ENCODE measurements at regions not wholly inside any gene's neighbourhood (a gene's known extent, or its start where the extent isn't known, plus 50 kb on each side); places are given as distances from the start of the nearest gene placed in this dataset.
"Not testable (repeated sequence)": the region's sequence is repeated elsewhere in the genome, so short reads cannot be mapped to it uniquely, and the experiment has no call there.

DNA sequence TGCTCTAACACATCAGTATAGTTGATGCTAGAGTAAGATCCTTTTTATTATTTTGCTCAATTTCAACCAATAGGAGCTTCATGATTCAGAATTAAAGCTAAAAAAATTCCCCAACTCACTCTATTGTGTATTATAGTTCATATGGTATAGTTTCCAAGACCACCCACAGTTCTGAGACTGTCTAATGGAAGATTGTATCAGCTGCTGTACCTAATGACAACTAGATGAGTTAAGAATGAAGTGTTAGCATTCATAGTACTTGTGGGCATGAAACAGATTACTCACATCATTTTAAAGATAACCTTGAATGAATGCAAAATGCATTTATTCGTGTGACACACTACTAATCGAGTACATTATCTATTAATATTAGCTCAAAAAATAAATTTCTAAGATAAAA, 289.9 kb upstream of the ATP11B start:
- no peak for DNase-seq (ENCODE audit: low spot score)

- no peak for DNase-seq (ENCODE audit: low spot score)
Measured at GRCh38 chr3:182508919-182509711, 284.2 kb upstream of the ATP11B start.

DNA sequence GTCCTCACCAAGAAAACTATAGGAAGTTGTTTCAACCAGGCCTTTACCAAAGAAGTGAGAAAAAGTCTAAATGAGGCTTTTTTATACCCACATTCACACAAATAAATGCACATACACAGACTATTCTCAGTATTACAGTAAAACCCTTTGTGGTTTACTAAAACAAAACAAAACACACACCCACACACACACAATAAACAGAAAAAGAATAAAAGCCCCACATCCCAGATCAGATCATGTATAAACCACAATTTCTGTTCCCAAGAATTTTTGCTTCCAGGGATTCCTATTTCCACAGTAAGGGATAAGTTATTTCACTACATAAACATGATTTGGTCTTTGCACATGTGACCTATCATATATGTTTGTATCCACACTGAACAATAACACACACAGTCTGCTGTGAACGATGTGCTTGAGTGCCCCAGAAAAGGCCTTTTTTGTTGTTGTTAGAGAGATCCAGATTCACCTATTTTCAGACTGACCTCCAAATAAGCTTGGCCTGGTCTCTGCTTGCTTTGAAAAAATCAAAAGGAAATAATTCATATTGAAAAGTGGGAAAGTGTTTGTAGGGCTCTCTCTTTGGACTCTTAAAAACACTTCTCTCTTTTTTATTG, 283.4 kb upstream of the ATP11B start:
- no peak for DNase-seq (ENCODE audit: low spot score)

- no peak for DNase-seq (ENCODE audit: low spot score)
Measured at GRCh38 chr3:182514236-182514964, 278.9 kb upstream of the ATP11B start.

DNA sequence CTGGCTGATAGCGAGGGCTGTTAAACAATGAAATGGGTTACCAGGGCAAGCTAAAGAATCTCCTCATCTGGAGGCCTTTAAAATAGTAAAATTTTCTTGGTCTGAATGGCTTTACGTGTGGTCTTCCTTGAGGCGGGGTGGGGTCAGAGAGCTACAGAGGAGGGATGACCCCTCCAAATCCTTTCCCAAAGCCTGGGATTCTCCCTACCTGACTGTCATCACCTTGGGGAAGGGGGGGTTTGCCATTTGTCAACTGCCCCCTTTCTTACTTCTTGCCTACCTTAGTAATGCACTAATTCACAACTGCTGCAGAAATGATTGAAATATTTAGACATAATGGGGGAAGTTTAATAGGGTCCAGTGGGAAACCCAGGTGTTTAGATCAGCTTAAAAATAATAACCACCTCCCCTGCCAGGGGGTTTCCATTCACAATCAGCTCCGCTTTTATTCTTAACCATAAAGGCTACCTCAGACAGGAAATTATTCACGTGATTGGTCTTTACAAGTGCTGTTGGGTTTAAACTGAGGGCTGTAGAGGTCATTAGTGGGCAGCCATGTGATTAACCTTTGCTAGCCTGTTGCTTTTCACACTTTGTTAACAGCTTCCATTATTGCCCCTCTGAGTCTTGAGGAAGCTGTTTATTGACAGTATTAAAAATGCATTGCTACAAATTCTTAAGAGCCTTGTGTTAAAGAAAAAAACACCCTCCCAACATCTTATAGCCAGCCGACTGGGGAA, 276.5 kb upstream of the ATP11B start:
- no peak for DNase-seq (ENCODE audit: low spot score)

DNA sequence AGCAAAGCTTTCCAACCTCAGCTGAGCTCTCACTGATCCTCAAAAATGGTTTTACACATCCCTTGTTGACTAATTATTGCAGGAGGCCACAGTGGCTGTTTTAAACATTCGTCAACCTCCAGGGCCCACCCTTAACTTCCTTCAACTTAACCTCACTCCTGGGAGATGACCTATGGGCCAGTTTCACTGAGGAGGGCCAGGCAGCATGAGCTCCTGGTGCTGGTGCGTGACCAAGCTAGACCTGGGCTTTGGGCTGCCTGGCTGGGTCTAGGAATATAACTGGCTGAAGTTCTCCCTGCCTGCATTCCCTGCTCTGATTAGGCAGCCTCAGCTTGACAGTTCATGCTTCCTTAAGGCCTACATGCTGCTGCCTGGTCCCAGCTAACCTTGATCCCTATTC, 273.7 kb upstream of the ATP11B start:
- no peak for DNase-seq (ENCODE audit: low spot score)

- DNase-seq (ENCODE audit: low spot score) = no peak
Measured at GRCh38 chr3:182521339-182521738, 272.0 kb upstream of the ATP11B start.

GRCh38 chr3:182523424-182523823, 269.9 kb upstream of the ATP11B start:
- not testable (repeated sequence) for DNase-seq (ENCODE audit: low spot score)

DNA sequence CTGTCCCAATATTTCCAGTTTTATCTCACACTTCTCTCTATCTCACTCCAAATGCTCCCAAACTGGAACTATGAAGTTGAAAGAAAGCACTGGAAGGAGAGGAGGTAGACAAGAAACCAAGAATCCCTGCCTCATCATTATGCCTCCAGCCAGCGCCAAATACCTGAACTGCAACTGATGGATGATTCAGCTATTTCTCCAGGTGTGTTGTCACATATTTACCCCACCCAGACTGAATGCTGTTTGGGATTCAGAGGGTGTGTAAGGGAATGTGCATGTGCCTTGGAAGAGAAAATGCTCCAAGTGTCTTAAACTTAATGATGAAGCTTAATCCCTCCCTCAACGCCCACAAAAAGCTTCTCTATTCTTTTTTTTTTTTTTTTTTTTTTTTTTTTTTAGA, 269.5 kb upstream of the ATP11B start:
- no peak for DNase-seq (ENCODE audit: low spot score)

- DNase-seq (ENCODE audit: low spot score) = no peak
Measured at GRCh38 chr3:182524711-182525401, 268.4 kb upstream of the ATP11B start.

GRCh38 chr3:182525766-182526374, 267.4 kb upstream of the ATP11B start:
- no peak for DNase-seq (ENCODE audit: low spot score)

DNA sequence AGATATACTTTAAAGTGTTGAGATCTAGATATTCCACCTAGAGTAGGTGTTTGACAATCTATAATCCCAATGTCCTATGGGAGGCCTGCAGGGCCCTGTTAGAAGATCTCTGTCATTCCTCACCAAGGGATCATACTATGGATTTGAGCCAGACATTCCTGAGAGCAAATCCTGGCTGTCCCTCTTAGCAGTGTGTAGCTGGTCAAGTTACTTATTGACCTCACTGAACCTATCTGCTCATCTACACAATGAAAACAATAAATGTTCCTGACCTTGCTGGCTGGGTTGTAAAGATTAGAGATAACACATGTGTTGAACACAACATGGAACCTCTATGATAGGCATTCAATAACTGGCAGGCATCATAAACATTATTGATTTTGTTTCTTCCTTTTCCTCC, 265.6 kb upstream of the ATP11B start:
- DNase-seq (ENCODE audit: low spot score) = no peak

DNA sequence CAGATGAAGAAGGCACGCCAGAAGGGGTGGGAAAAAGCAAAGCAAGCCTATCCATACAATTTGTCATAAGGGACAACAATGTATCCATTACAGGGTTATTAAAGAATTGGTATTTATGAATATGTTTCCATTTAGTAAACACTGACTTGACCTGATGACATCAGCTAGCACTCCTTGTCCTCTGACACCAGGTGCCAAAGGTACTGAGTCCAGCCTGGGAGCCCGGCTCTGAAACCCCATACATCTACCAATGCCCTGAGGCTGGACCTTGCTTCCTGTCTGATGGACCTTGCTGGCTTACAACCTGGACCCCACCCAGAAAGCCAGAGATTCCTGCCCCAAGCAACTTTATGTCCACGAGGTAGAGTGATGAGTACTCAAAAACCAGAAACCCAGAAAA, 263.0 kb upstream of the ATP11B start:
- DNase-seq (ENCODE audit: low spot score) = no peak

DNA sequence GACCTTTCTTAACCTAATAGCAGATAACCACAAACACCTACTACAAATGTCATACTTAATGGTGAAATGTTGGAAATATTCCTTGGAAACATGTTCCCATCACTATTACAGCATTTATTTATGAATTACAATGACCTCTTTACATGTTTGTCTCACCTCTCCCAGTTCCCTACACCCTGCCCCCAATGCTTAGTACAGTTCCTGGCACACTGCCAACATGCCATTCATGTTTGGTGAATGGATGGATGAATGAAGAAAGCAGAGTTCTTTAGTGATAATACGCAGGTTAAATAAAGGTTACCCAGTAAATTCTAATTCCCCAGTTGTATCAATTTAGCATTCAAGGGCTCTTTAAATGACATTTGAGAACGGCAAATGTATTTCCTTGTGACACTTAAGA, 259.9 kb upstream of the ATP11B start:
- no peak for DNase-seq (ENCODE audit: low spot score)

- DNase-seq (ENCODE audit: low spot score) = no peak
Measured at GRCh38 chr3:182544542-182544941, 248.8 kb upstream of the ATP11B start.

GRCh38 chr3:182562274-182562673, 231.0 kb upstream of the ATP11B start:
- DNase-seq (ENCODE audit: low spot score) = no peak

GRCh38 chr3:182565916-182566796, 227.1 kb upstream of the ATP11B start:
- DNase-seq (ENCODE audit: low spot score) = no peak

- DNase-seq (ENCODE audit: low spot score) = no peak
Measured at GRCh38 chr3:182567700-182568099, 225.6 kb upstream of the ATP11B start.

DNA sequence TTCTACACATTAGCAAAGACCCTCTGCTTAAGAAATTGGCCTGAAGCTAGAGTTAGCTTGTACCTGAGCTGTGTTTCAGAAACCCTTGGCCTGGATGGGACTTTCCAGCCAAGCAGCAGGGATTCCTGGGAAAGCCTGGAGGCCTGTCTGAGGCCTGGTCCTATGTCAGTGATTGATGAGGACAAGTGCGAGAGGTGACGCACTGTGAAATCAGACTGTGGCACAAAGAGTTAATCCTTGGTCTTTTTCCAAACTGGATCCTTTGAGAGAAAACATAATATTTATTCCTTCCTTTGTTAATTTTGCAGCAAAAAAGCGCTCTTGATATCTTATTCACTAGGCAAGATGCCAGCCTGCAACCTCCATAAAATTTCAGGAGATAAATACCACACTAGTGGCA, 225.0 kb upstream of the ATP11B start:
- DNase-seq (ENCODE audit: low spot score) = no peak

DNA sequence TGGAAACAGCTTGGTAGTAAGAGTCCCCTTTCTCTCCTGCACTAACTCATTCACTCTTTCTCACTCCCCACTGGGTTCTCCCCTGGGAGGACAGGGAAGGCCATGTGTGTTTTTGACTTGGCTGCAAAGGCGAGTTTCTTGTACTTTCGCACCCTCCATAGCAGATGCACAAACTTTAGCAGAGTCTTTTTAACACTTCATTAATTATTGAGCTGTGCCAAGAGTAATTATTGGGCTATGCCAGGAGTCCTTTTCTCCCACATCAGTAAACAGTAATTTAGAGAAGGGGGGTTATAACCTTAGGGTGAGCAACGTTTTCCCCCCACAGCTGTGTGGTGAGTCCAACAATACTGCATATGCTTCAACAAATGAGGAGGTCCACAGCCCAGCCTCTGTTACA, 224.4 kb upstream of the ATP11B start:
- no peak for DNase-seq (ENCODE audit: low spot score)

Measured in H4 (cell line).